HFFc6 (cell line): ENCODE measurements at regions not wholly inside any gene's neighbourhood (a gene's known extent, or its start where the extent isn't known, plus 50 kb on each side); places are given as distances from the start of the nearest gene placed in this dataset.

Source experiments
- DNase-seq: peaks from one replicate; pipeline ENCODE4 v3.0.0-alpha.2; 2018
- H3K27ac Mint-ChIP-seq: 2 replicates; pipeline ENCODE4 v1.8.0; 2020; ENCODE audit warnings: mild to moderate bottlenecking, mixed read lengths
- H3K27me3 Mint-ChIP-seq: 2 replicates; pipeline ENCODE4 v1.8.0; 2021; ENCODE audit warnings: mild to moderate bottlenecking, moderate library complexity, mixed read lengths; ENCODE audit not compliant: insufficient read depth
- H3K36me3 Mint-ChIP-seq: 2 replicates; pipeline ENCODE4 v1.8.0; 2021; ENCODE audit warnings: low read depth, mixed read lengths
- H3K4me1 Mint-ChIP-seq: 2 replicates; pipeline ENCODE4 v1.8.0; 2020; ENCODE audit warnings: low read depth, mixed read lengths
- H3K4me3 Mint-ChIP-seq: 2 replicates; pipeline ENCODE4 v1.8.0; 2020; ENCODE audit warnings: mild to moderate bottlenecking, moderate library complexity, mixed read lengths
- H3K9me3 Mint-ChIP-seq: 2 replicates; pipeline ENCODE4 v1.8.0; 2020; ENCODE audit warnings: mild to moderate bottlenecking, mixed read lengths
- TF ChIP-seq, protein P1 (sequence below): fragments of 200-600 bp; sonication (generic); IDR thresholded peaks from 2 replicates; pipeline ENCODE4 v1.5.0; 2021; ENCODE audit warnings: antibody characterized with exemption, mild to moderate bottlenecking

- H3K9me3 Mint-ChIP-seq, result peaks cover 4% of the 10 kb centered on the region; the same call in 1 of the 2 replicates
- H3K27ac Mint-ChIP-seq, result no peak overlapping the region
- no peak for DNase-seq
- H3K36me3 Mint-ChIP-seq, result no peaks in the 10 kb centered on the region
- H3K27me3 Mint-ChIP-seq, result no peaks in the 10 kb centered on the region
- H3K4me1 Mint-ChIP-seq, result no peaks in the 10 kb centered on the region
- no peak overlapping the region for H3K4me3 Mint-ChIP-seq
- TF ChIP-seq, protein P1, sequence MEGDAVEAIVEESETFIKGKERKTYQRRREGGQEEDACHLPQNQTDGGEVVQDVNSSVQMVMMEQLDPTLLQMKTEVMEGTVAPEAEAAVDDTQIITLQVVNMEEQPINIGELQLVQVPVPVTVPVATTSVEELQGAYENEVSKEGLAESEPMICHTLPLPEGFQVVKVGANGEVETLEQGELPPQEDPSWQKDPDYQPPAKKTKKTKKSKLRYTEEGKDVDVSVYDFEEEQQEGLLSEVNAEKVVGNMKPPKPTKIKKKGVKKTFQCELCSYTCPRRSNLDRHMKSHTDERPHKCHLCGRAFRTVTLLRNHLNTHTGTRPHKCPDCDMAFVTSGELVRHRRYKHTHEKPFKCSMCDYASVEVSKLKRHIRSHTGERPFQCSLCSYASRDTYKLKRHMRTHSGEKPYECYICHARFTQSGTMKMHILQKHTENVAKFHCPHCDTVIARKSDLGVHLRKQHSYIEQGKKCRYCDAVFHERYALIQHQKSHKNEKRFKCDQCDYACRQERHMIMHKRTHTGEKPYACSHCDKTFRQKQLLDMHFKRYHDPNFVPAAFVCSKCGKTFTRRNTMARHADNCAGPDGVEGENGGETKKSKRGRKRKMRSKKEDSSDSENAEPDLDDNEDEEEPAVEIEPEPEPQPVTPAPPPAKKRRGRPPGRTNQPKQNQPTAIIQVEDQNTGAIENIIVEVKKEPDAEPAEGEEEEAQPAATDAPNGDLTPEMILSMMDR, result no peak
Measured at GRCh38 chr1:218957971-218958370, 215.7 kb upstream of the LYPLAL1 start.

DNA sequence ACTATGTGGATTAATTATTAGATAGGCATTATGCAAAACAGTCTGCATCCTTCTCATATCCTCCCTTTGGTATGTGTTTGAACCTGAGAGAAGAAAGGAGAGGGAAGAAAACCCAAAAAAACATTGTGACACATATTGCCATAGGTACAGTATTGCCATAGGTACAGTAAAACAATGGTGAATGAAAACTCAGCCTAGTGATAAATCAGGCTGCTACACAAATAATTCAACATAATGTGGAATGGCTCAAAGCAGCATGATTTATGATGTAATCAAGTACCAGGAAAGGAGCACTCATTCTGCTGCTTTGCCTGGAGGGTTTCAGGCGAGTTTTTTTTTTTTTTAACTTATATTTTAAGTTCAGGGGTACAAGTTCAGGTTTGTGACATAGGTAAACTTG lies 213.9 kb upstream of the LYPLAL1 start:
- TF ChIP-seq, protein P1, result no peak
- H3K4me1 Mint-ChIP-seq, result no peaks in the 10 kb centered on the region
- DNase-seq, result no peak
- H3K4me3 Mint-ChIP-seq, result no peak overlapping the region
- no peak overlapping the region for H3K27ac Mint-ChIP-seq
- no peaks in the 10 kb centered on the region for H3K36me3 Mint-ChIP-seq
- H3K9me3 Mint-ChIP-seq, result peaks cover 4% of the 10 kb centered on the region; the same call in 1 of the 2 replicates
- H3K27me3 Mint-ChIP-seq, result no peaks in the 10 kb centered on the region

DNA sequence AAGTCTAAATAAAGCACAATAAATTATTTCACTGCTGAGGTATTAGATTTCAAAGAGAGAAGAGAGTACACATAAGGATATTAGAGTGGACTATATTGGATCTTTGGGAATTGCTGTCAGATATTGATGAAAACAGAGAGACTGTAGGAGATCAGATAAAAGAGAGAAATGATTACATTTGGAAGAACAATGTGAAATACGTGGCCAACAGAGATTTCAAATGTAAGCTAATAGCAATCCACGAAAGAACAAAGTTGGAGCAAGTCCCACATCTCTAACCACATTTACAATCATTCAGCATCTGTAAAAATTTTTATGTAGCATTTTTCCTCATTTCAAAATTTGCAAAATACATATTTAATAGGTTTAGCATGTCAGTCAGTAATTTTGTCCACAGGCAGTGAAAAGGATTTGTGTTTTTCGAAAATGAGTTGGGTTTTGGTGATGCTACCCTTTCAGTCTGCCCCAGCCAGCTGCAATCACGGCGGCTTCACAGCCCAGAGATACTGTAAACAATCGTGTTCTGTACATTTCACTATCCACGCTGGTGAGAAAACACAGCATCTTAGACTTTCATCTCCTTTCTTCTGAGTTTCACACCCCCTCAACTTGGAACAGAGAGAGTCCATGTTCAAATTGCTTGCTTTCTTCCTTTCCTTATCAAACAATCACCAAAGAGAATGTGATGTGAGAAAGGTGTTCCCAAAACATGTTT lies 209.1 kb upstream of the LYPLAL1 start:
- Mint-ChIP-seq H3K4me1 (no peaks in the 10 kb centered on the region), H3K9me3 (peaks cover 4% of the 10 kb centered on the region; the same call in 1 of the 2 replicates), H3K27me3 (no peaks in the 10 kb centered on the region), H3K27ac (no peak overlapping the region), H3K4me3 (no peak overlapping the region), H3K36me3 (no peaks in the 10 kb centered on the region)
- TF ChIP-seq, protein P1, result no peak
- DNase-seq, result no peak

- no peak overlapping the region for H3K27ac Mint-ChIP-seq
- DNase-seq, result no peak
- H3K36me3 Mint-ChIP-seq, result no peaks in the 10 kb centered on the region
- peaks cover 3% of the 10 kb centered on the region; the same call in 1 of the 2 replicates for H3K9me3 Mint-ChIP-seq
- TF ChIP-seq, protein P1, result no peak
- no peaks in the 10 kb centered on the region for H3K4me1 Mint-ChIP-seq
- H3K4me3 Mint-ChIP-seq, result no peak overlapping the region
- no peaks in the 10 kb centered on the region for H3K27me3 Mint-ChIP-seq
Measured at GRCh38 chr1:218965821-218966220, 207.9 kb upstream of the LYPLAL1 start.

GRCh38 chr1:218967254-218967653 lies 206.4 kb upstream of the LYPLAL1 start:
- Mint-ChIP-seq H3K4me3 (no peak overlapping the region), H3K36me3 (no peaks in the 10 kb centered on the region), H3K4me1 (no peaks in the 10 kb centered on the region), H3K27me3 (no peaks in the 10 kb centered on the region), H3K9me3 (peaks cover 8% of the 10 kb centered on the region), H3K27ac (no peak overlapping the region)
- DNase-seq, result no peak
- TF ChIP-seq, protein P1, result no peak
